Activated T-cell treated with anti-CD3 and anti-CD28 coated beads, Interleukin-2, amount 50 U/mL, for 48 hours (primary cell): ENCODE measurements at regions not wholly inside any gene's neighbourhood (a gene's known extent, or its start where the extent isn't known, plus 50 kb on each side); places are given as distances from the start of the nearest gene placed in this dataset.
"Not testable (repeated sequence)": the region's sequence is repeated elsewhere in the genome, so short reads cannot be mapped to it uniquely, and the experiment has no call there.

ENCODE experiments used
- DNase-seq, 2 experiments: peaks; one replicate each; pipeline ENCODE4 v3.0.0-alpha.2; 2020

GRCh38 chr2:180596453-180596852 is 384.0 kb upstream of the UBE2E3 start:
- no peak for DNase-seq

GRCh38 chr2:180591947-180592346 is 388.5 kb upstream of the UBE2E3 start:
- DNase-seq: no peak

- DNase-seq: not testable (repeated sequence)
These were observed 389.2 kb upstream of the UBE2E3 start for GRCh38 chr2:180591093-180591781.

- DNase-seq: no peak
These were observed 396.8 kb upstream of the UBE2E3 start for GRCh38 chr2:180583441-180584140.

- DNase-seq: no peak
These were observed 401.0 kb upstream of the UBE2E3 start for GRCh38 chr2:180579388-180579787.

GRCh38 chr2:180578441-180578840 is 402.0 kb upstream of the UBE2E3 start:
- DNase-seq: no peak

GRCh38 chr2:180577567-180577966 is 402.8 kb upstream of the UBE2E3 start:
- no peak for DNase-seq

GRCh38 chr2:180573951-180574350 is 406.5 kb upstream of the UBE2E3 start:
- DNase-seq: no peak

GRCh38 chr2:180572346-180572745 is 408.1 kb upstream of the UBE2E3 start:
- no peak for DNase-seq

- no peak for DNase-seq
These were observed 408.8 kb upstream of the UBE2E3 start for GRCh38 chr2:180571559-180571958.

- no peak for DNase-seq
These were observed 409.5 kb upstream of the UBE2E3 start for GRCh38 chr2:180570864-180571263.

GRCh38 chr2:180564051-180564450 is 416.4 kb upstream of the UBE2E3 start:
- no peak for DNase-seq

GRCh38 chr2:180562378-180562777 is 418.0 kb upstream of the UBE2E3 start:
- DNase-seq: no peak

GRCh38 chr2:180559771-180560170 is 420.6 kb upstream of the UBE2E3 start:
- DNase-seq: no peak

GRCh38 chr2:180559038-180559437 is 421.4 kb upstream of the UBE2E3 start:
- no peak for DNase-seq

GRCh38 chr2:180555391-180555965 is 424.9 kb upstream of the UBE2E3 start:
- no peak for DNase-seq

- no peak for DNase-seq
These were observed 426.1 kb upstream of the UBE2E3 start for GRCh38 chr2:180554330-180554729.

GRCh38 chr2:180553094-180553715 is 427.2 kb upstream of the UBE2E3 start:
- no peak for DNase-seq

GRCh38 chr2:180542511-180542910 is 437.9 kb upstream of the UBE2E3 start:
- DNase-seq: no peak

- DNase-seq: no peak
These were observed 439.6 kb upstream of the UBE2E3 start for GRCh38 chr2:180540761-180541160.

- DNase-seq: no peak
These were observed 440.9 kb upstream of the UBE2E3 start for GRCh38 chr2:180539541-180539940.

GRCh38 chr2:180535289-180535688 is 445.1 kb upstream of the UBE2E3 start:
- DNase-seq: no peak

- DNase-seq: not testable (repeated sequence)
These were observed 448.6 kb upstream of the UBE2E3 start for GRCh38 chr2:180531787-180532186.

- no peak for DNase-seq
These were observed 455.9 kb upstream of the UBE2E3 start for GRCh38 chr2:180524499-180524898.
